NCI-H1105 (cell line): ENCODE measurements at regions not wholly inside any gene's neighbourhood (a gene's known extent, or its start where the extent isn't known, plus 50 kb on each side); places are given as distances from the start of the nearest gene placed in this dataset.
A peak's percentile ranks its signal among the peaks of the same experiment; 100 is the strongest.
"Not testable (repeated sequence)": the region's sequence is repeated elsewhere in the genome, so short reads cannot be mapped to it uniquely, and the experiment has no call there.

Experiments
- DNase-seq: peaks from one replicate; lab custom pipeline; 2025; lab: John Stamatoyannopoulos, UW

DNA sequence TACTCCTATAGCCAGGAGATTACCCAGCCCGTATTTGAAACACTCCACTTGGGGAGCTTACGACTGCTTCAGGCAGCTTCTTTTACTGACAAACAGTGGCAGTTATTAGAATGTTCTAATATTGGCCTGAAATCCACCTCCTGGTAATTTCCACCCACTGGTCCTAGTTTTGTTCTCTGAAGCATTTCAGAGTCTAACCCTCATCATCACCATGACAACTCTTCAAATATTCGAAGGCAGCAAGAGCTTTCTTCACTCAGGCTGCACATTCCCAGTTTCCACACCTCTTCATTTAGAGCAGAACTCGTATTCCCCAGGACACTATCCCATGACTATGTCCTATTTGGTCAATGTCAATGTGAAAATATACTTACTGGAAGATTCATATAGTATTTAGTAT lies 325.6 kb downstream of the UBE3D start:
- DNase-seq, result no peak

DNA sequence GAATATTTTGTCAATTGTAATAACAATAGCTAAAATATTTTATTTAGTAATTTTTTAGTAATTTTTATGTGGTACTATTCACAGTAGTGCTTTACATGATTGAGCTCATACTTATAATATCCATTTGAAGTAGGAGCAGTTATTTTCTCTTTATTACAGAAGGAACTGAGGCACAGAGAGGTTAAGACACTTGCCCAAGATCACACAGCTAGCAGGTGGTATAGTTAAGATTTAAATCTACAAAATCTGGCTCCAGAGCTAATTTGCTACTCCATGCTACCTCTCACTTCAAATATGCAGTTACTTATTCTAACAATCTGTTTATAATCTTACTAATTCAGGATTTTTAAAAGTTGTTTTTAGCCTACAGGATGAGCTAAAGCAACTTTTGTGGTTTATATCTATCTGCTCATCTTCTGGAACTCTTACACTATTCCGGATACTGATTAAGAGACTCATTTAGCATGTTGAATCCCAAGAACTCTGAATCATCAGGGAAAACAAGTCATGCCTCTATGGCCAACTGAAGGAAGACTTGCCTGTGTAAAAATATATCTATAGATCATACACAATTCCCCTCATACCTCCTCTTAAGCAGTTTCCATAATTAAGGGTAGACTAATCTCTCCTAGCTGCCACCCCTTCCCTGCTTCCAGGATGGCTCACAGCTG lies 324.2 kb downstream of the UBE3D start:
- no peak for DNase-seq

DNA sequence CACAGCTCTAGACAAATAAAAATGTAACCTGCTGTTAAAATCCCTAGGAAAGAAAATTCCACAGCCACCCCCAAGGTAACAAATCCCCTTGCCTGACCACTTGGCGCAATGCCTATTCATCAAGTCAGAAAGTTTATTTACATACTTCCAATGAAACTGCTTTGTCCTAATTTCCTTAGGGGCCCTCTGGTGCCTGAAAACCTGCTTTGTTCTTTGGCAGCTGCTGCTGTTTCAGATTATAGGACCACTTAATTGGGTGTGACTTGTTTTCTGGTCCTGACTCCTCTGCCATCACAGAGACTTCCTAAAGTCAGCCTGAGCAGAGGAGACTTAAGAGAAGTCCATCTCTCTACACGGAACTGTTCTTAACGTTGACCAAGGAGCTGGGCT lies 323.6 kb downstream of the UBE3D start:
- peak; percentile 37 for DNase-seq

DNA sequence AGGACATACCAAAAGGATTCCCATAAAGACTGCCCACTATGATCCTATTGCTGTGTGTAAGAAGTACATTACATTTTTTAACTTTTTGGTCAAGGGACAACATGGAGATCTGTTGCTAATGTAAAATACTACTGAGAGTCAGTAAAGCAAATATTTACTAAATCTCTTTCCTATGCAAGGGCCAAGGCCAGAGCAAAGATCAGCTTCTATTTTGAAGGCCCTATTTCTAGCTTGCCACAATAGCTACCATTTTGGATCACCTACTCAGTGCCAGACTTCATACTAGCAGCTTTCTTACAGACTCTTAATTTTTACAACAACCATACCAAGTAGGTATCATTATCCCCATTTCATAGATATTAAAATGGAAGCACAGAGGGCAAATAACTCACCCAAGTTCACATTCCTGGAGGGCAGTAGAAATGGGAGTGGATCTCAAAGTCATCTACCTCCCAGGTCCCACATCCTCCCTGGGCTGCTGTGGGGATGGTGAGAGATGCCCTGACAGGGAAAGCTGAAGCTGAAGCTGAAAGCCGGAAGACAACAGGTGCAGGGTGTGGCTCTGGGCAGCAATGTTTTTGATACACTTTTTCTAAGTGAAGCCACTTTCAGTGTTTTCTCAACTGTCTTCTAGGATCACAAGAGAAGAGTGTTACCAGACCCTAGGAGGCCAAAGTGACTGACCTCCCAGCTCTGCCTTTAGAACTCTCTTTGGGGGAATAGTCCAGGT lies 321.2 kb downstream of the UBE3D start:
- DNase-seq, result no peak

DNA sequence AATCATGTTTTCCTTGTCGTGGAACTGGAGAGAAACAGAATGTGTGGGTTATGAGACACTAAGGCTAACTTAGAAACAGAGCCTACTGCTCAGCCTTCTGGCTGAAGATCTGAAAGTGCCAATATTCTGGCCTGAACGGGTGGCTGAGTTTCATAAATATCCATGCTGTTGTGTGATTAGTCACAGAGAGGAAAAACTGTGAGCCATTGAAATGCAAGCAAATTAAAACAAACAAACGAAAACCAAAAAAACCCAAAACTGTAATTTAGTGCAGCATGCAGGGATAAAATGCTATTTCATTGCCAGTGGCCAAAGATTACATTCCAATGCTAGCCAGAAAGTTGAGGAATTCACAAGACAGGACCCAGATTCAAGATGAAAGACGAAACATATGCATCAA lies 315.1 kb downstream of the UBE3D start:
- DNase-seq, result no peak

DNA sequence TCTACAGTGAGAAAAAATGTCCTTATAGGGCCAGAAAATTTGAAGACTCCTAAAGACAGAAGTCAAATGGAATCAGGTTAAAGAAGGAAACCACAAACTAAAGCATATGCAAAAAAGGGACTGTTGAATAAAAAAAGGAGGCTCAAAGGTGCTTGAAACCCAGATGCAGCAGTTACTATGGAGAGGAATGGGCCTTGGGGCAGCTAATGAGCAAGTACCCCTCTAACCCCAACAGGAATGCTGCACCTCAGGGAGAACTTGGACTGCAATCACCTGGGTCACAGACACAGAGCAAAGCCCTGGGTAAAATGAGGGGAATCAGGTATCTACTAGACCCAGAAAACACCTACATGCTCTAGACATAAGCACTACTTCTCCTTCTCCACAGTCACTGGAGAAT lies 313.9 kb downstream of the UBE3D start:
- no peak for DNase-seq

DNA sequence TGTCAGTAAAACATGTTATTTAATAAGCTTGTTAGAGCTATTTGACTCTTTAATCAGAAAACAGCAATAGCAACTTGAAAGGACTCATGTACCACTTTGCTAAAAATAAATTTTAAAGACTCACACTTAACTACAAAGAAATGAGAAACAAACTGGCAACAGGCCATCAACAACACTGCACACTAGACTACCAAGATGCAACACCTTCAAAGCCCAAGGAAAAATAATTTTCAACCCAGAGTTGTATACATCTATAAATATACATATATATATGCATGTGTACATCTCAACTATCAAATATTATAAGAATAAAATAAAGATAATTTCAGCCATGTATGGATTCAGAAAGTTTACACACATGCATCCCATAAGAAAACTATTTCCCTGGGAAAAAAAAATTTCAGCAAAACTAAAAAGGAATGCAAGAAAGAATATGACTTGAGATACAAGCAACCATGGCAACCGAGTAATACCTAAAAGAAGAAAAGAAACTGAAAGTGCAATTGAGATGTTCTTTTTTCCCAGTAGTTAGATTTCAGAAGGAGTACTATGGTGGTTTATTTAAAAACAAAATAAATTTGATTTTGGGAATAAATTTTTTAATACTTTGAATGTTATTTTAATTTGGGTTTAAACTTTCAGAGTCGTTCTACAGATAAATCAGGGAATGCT lies 303.8 kb downstream of the UBE3D start:
- no peak for DNase-seq

DNA sequence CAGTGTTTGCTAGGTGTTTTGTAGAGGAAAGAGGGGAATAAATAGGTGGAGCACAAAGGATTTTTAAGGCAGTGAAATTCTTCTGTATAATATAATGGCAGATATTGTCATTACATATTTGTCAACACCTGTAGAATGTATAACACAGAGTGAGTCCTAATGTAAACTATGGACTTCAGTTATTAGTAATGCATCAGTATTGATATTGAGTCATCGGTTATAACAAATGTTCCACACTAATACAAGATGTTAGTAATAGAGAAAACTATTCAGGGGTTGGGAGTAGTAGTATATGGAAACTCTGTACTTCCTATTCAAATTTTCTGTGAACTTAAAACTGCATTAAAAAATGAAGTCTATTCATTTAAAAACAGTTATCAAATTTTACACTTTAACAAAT lies 299.2 kb downstream of the UBE3D start:
- no peak for DNase-seq

DNA sequence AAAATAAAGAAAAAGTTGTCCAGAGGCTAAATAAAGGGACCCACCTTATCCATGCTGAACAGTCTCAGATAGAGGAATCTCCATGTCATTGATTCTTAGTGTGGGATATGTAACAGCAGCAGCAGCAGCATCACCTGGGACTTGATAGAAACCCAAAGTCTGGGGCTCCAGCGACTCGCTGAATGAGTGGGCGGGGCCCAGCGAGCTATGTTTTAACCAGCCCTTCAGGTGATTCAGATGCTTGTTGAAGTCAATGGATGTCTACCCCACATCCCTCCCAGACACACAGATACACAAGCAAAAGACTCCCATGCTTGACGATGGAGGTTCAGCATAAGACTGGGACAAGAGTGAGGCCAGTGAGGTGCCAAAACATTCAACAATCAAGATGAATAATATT lies 298.6 kb downstream of the UBE3D start:
- DNase-seq, result no peak

DNA sequence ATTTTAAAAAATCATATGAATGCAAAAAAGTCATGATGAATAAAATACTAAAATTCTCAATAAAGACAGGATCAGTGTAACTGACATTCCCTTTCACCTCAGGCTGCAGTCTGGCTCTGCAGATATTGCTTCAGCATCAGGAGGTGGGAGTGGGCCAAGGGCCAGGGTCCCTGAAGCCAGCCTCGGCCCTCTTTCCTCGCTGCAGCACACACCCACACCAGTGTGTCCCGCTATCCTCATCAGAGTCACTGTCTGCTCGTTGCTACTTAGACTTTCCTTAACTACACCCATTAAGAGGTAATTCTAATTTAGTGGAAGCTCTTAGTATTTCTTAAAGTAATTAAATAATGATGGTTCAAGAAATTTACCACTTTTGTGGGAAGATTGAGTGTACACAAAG lies 298.2 kb downstream of the UBE3D start:
- DNase-seq, result no peak

DNA sequence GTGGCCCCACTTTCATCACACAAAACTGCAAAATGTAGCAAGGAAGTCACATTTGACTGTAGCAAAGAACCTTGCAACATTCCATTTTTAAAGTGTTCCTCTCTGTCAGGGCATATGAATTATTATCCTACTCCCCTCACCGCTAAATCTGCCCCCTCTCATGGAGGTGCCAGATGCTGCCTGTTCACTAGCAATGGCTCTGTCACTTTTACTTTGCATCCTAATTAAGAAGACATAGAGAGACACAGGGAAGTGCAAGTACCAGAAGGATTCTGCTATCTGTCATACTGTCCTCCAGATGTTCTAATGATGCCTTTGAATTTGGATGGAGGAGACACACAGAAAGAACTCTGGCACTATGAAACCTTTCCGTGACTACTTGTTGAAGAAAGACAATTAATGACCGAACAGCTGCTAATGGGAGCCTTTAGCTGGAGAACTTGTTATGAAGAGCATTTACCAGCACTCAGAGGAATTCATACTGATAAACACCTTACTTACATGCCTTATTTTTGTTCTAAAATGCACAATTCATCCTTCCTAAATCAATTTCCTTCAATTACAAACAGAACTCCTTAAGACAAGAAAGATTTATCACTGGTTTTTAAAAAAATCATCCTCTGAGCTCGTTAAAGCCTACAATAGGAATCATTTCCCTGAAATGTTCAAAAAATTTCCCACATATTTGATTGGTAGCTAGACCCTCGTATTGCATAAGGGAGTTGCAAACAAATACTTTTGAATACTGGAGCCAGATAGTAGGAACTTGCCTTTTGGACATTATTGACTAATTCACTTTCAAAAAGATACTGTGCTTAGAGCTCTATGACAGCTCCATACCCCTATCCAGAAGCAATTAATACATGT lies 292.6 kb downstream of the UBE3D start:
- no peak for DNase-seq

DNA sequence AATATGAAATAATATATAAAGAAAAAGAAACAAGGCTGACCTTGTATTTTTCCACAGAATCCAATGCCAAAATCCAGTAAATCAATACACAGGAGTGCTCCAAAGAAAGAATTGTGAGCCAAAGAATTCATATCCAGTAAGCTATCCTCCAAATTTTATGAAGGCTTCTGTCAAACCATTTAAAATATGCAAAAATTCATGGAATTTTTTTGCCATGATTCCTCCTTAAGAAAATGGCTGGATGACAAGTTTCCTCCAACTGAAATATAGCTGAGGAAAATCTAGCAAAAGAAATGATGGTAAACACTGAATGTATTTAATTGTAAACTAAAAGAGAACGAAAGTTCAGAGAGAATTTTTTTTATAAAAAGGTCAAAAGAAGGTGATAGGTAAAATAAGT lies 290.3 kb downstream of the UBE3D start:
- no peak for DNase-seq

DNA sequence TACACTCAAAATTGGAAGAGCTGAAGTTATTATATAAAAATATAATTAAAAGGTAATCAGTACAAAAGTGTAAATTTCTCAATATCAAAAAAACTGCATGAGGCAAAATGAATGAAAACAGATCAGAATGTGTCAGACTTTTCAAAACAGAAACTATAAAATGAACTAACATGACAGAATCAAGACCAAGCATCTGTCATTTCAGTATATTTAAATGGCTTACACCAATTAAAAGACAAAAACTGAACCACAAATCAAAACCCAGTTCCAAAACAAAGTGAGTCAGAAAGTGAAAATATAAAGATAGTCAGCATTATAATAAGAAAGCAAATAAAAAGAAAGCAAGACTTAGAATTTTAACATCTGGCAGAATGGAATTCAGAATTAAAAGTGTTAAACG lies 289.7 kb downstream of the UBE3D start:
- no peak for DNase-seq

DNA sequence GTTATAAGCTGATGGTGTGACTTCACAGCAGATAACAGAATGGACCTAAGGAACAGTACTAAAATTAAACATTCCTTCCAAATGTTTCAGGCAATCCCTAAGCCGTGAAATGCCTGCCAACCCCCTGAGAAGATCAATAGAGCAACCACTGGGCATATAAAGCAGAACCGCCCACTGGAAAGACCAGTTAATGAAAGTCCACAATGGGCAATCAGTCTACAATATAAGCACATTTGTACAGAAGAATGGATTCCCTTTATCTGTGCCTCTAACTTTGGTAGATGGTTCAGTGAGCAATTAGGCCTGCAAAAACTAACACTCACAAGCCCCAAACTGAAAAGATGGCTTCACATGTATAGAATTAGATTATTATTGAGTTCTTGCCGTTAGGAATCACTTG lies 286.6 kb downstream of the UBE3D start:
- no peak for DNase-seq

DNA sequence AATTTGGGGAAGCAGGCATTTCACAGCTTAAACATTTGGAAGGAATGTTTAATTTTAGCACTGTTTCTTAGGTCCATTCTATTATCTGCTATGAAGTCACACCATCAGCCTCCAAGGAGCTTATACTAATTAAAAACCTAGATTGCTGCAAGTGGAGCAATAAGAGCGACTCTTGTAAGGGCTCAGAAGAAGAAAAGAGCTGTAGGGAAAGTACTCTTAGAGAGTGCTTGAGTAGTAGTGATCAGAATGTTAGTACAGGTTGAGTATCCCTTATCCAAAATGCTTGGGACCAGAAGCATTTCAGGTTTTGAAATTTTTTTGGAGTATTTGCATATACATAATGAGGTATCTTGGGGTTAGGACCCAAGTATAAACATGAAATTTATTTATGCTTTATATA lies 285.3 kb downstream of the UBE3D start:
- no peak for DNase-seq

DNA sequence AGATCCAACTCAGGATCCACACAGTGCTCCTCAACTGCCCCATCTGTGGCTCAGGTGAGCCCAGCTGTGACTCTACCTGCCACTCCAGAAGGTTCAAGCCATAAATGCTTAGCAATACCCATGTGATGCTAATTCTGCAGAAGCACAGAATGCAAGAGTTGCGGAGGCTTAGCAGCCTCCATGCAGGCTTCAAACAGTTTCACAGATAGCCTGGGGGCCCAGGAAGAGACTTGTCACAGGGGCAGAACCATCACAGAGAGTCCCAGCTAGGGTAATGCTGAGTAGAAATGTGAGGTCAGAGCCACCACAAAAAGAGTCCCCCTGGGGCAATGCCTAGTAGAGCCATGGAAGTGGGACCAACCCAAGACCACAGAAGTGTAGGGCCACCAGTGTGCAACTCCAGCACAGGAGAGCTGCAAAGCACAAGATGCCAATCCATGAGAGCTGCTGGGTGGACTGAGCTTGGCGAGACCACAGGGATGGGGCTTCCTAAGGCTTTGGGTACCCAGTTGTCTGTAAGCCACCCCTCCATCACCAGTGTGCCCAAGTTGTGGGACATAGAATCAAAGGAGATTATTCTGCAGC lies 283.9 kb downstream of the UBE3D start:
- no peak for DNase-seq

DNA sequence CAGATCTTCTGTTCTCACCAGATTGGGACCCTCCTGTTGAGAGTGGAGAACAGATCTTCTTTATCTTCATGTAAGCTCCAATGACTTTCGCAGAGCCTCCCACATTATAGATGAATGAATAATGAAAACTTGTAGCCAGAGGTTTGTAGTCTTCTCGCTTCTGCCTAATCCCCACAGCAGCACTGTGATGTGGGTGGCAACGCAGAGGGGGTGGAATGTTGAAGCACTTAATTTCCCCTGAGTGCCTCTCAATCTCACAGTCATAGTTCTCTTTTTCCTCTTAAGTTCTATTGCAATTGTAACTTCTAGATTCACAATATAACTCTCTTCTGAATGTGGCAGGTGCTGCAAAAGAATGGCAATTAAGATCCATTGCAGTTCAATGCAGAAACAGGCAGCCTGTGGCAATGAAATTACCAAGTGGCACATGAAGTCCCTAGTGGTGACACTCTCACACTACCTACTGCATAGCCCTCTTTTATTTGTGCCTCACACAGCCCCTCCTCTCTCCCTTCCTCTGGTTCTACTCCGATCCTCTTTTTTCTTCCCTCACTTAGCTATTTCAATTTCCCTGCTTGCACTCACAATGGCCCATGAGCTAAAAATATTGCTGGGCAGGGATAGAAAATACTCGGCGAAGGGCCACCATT lies 281.9 kb downstream of the UBE3D start:
- DNase-seq, result no peak

DNA sequence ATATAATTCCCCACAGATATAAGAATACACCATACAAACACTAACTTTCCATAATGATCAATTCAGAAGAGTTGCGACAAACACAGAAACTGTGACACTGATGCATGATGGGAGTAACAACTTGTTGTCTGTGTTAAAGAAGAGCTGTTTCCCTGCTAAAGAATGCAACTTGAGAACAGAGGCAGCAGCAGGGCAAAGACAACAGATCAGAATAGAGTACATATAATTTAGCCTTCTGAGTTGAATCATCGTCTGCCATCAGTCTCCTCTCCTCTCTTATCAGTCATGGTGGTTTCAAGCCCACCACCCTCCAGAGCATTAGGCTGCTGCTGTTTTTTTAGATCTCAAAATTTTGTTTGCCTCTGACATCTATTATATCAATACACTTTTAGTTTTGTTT lies 280.4 kb downstream of the UBE3D start:
- DNase-seq, result no peak

DNA sequence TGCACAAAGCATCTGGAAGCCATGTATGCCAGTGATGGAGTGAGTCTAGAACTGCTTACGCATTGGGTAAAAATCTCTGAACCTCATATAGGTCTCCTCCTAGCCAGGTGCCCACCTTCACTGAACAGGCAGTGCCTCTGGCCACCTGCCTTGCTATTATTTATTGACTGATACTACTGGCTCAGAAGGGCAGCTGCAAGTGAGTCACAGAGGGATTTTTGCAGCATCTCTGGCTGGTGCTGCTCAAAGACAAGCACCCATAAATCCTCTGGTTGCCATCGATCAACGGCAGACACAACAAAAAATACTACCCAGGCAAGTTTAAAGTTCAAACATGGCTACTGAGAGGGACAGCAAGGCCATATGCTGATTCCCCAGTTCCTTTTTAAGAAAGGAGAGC lies 279.4 kb downstream of the UBE3D start:
- DNase-seq, result peak; percentile 15

DNA sequence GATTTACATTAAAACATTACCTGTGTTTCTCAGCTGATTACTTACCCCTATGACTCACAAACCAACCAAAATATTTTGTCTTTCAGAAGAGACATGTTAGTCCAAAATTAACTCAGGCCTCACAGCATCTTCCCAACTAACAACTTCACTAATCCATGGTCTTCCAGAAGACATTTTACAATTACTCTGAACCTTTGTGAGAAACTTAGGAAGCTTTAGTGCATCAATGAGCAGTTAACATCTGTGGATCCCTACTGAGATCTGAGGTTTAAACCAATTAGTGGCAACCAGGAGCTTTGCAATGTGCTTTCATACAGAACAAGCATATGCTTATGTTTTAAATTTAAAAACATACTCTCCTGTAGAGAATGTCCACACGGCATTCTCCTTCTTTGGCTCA lies 269.7 kb downstream of the UBE3D start:
- no peak for DNase-seq

DNA sequence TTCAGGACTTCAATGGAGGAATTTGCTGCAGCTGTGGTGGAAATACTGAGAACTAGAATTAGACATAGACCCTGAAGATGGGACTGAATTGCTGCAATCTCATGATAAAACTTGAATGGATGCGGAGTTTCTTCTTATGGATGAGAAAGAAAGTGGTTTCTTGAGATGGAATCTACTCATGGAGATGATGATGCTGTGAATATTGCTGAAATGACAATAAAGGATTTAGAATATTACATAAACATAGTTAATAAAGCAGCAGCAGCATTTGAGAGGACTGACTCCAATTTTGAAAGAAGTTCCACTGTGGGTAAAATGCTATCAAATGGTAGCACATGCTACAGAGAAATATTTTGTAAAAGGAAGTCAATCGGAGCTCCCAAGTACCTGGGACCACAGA lies 264.6 kb downstream of the UBE3D start:
- no peak for DNase-seq

DNA sequence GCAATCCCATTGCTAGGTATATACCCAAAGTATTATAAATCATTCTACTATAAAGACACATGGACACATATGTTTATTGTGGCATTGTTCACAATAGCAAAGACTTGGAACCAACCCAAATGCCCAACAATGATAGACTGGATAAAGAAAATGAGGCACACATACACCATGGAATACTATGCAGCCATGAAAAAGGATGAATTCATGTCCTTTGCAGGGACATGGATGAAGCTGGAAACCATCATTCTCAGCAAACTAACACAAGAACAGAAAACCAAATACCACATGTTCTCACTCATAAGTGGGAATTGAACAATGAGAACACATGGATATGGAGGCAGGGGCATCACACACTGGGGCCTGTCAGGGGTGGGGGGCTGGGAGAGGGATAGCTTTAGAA lies 249.4 kb downstream of the UBE3D start:
- DNase-seq, result not testable (repeated sequence)
